Calu3 (cell line): ENCODE measurements at regions not wholly inside any gene's neighbourhood (a gene's known extent, or its start where the extent isn't known, plus 50 kb on each side); places are given as distances from the start of the nearest gene placed in this dataset.

ENCODE experiments used
- BruUV-seq: library from RNA; stranded (reverse); fragments of 400-500 nt; replicated peaks from 2 replicates; lab custom pipeline; 2021; lab: Mats Ljungman, UMichigan
- CTCF ChIA-PET: fragments of 300-600 bp; sonication (Branson Sonifier 250); formaldehyde crosslinking; loops from one replicate; lab custom pipeline; 2022; ENCODE audit warnings: antibody characterized with exemption; lab: Charles Lee
- DNase-seq: peaks from one replicate; pipeline ENCODE4 v3.0.0; 2022
- H3K27ac Mint-ChIP-seq: one replicate; pipeline ENCODE4 v1.8.0; 2022; ENCODE audit warnings: mixed read lengths; ENCODE audit not compliant: unreplicated experiment
- H3K27me3 Mint-ChIP-seq: one replicate; pipeline ENCODE4 v1.8.0; 2022; ENCODE audit warnings: mixed read lengths; ENCODE audit not compliant: unreplicated experiment
- H3K36me3 Mint-ChIP-seq: one replicate; pipeline ENCODE4 v1.8.0; 2022; ENCODE audit warnings: mild to moderate bottlenecking, moderate library complexity, mixed read lengths; ENCODE audit not compliant: insufficient read depth, unreplicated experiment
- H3K4me1 Mint-ChIP-seq: one replicate; pipeline ENCODE4 v1.8.0; 2022; ENCODE audit warnings: mild to moderate bottlenecking, low read depth, mixed read lengths; ENCODE audit not compliant: unreplicated experiment
- H3K4me3 Mint-ChIP-seq: one replicate; pipeline ENCODE4 v1.8.0; 2022; ENCODE audit warnings: mild to moderate bottlenecking, low read depth, moderate library complexity, mixed read lengths; ENCODE audit not compliant: unreplicated experiment
- H3K9me3 Mint-ChIP-seq: one replicate; pipeline ENCODE4 v1.8.0; 2022; ENCODE audit warnings: low read depth, mixed read lengths; ENCODE audit not compliant: unreplicated experiment
- intact Hi-C: fragments of 100-400 bp; cut with micrococcal nuclease; formaldehyde crosslinking; loops from one replicate; pipeline ENCODE4 v1.10.0; 2022; ENCODE audit not compliant: unreplicated experiment
- TF ChIP-seq, protein P1 (sequence below): fragments of 200-600 bp; IDR thresholded peaks from one replicate; pipeline ENCODE4 v1.8.0; 2022; ENCODE audit warnings: antibody characterized with exemption; ENCODE audit not compliant: unreplicated experiment

DNA sequence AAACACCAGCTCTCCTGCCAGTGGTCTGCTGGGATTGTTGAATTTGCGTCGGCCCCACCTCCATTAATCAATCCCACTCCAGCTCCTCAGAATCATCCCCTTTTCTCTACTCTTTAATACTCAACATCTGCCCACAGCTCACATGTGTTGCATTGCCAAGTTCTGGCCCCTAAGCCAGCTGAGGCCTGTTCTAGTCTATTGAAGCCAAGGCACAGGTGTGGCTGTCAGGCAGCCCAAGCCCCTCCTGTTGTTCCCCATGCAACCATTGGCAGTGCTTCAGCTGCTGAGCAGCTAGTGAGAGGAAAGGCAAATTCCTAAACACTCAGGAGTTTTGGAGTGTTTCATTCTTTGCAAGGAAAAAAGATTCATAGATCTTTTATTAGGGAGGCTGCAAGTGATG, 128.0 kb upstream of the NT5E start:
- intact Hi-C loops = loop anchor here (2.0 to 10.0 kb wide), 5 partner anchors 297 to 899 kb away; no protein-coding TSS in a partner anchor
- peaks cover 7% of the 10 kb centered on the region for H3K9me3 Mint-ChIP-seq
- H3K27me3 Mint-ChIP-seq = no peaks in the 10 kb centered on the region
- H3K27ac Mint-ChIP-seq = no peak overlapping the region
- TF ChIP-seq, protein P1, sequence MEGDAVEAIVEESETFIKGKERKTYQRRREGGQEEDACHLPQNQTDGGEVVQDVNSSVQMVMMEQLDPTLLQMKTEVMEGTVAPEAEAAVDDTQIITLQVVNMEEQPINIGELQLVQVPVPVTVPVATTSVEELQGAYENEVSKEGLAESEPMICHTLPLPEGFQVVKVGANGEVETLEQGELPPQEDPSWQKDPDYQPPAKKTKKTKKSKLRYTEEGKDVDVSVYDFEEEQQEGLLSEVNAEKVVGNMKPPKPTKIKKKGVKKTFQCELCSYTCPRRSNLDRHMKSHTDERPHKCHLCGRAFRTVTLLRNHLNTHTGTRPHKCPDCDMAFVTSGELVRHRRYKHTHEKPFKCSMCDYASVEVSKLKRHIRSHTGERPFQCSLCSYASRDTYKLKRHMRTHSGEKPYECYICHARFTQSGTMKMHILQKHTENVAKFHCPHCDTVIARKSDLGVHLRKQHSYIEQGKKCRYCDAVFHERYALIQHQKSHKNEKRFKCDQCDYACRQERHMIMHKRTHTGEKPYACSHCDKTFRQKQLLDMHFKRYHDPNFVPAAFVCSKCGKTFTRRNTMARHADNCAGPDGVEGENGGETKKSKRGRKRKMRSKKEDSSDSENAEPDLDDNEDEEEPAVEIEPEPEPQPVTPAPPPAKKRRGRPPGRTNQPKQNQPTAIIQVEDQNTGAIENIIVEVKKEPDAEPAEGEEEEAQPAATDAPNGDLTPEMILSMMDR = no peak
- CTCF ChIA-PET = no interaction called here
- DNase-seq = no peak
- BruUV-seq = no TSS peak
- no peak overlapping the region for H3K4me3 Mint-ChIP-seq
- H3K36me3 Mint-ChIP-seq = no peaks in the 10 kb centered on the region
- H3K4me1 Mint-ChIP-seq = no peaks in the 10 kb centered on the region

DNA sequence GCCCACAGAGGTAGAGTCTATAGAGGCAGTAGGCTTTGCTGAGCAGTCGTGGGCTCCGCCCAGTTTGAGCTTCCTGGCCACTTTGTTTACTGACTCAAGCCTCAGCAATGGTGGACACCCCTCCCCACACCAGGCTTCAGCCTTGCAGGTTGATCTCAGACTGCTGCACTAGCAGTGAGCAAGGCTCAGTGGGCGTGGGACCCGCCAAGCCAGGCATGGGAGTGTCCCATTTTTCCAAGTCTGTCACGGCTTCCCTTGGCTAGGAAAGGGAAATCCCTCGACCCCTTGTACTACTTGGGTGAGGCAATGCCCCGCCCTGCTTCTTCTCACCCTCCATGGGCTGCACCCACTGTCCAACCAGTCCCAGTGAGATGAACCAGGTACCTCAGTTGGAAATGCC, 135.3 kb upstream of the NT5E start:
- peaks cover 3% of the 10 kb centered on the region for H3K27me3 Mint-ChIP-seq

DNA sequence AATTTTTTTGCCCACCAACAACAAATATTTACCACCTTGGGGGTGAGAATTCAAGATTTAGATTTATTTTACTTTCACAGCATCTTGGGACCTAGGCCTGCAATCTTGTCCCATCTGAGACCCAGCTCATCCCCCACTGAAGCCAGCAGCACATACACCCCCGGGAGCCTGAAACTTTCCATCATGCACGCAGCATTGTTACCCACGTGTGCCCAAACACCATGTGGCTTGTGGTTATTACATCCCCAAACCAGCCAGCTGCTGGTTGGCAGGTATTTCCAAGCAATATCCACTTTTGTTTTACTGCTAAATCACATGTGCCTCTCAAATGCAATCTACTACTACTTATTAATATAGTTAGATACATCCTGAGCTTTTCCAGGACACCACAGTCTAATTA, 149.3 kb upstream of the NT5E start:
- H3K27me3 Mint-ChIP-seq = peaks cover 22% of the 10 kb centered on the region
- no peak for DNase-seq
- H3K4me3 Mint-ChIP-seq = no peak overlapping the region
- TF ChIP-seq, protein P1 = no peak
- H3K9me3 Mint-ChIP-seq = no peaks in the 10 kb centered on the region
- no peak overlapping the region for H3K27ac Mint-ChIP-seq
- no peaks in the 10 kb centered on the region for H3K36me3 Mint-ChIP-seq
- no peaks in the 10 kb centered on the region for H3K4me1 Mint-ChIP-seq
- no TSS peak for BruUV-seq
- intact Hi-C loops = no loop called here
- CTCF ChIA-PET = no interaction called here

More for the DNA sequence above, 135.3 kb upstream of the NT5E start:
- intact Hi-C loops = no loop called here
- TF ChIP-seq, protein P1 = no peak
- H3K36me3 Mint-ChIP-seq = no peaks in the 10 kb centered on the region
- DNase-seq = no peak
- CTCF ChIA-PET = no interaction called here
- H3K27ac Mint-ChIP-seq = no peak overlapping the region
- H3K9me3 Mint-ChIP-seq = peaks cover 9% of the 10 kb centered on the region
- H3K4me3 Mint-ChIP-seq = no peak overlapping the region
- H3K4me1 Mint-ChIP-seq = no peaks in the 10 kb centered on the region
- BruUV-seq = no TSS peak

DNA sequence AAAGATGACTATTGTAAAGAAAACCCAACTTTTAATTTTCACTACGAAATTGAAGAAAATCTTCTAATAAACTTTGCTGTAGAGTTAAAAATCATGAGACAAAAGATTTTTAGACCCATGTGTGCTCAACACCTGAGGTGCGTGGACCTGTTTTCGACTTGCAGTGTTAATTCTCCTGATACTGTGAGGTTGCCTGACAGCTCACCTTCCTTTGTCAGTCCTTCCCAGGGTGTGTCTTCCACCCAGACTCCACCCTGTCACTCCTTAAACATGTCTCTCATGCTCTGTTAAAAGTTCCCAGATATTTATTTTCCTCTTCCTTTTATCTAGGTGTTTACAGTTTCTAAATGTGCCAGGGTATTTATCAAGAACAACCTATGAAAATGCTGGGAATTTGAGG, 151.3 kb upstream of the NT5E start:
- H3K4me1 Mint-ChIP-seq = no peaks in the 10 kb centered on the region
- intact Hi-C loops = no loop called here
- no peak overlapping the region for H3K27ac Mint-ChIP-seq
- H3K27me3 Mint-ChIP-seq = peaks cover 10% of the 10 kb centered on the region
- no TSS peak for BruUV-seq
- DNase-seq = no peak
- CTCF ChIA-PET = no interaction called here
- no peaks in the 10 kb centered on the region for H3K9me3 Mint-ChIP-seq
- H3K36me3 Mint-ChIP-seq = no peaks in the 10 kb centered on the region
- TF ChIP-seq, protein P1 = no peak
- no peak overlapping the region for H3K4me3 Mint-ChIP-seq
